A673 (cell line): ENCODE measurements at regions not wholly inside any gene's neighbourhood (a gene's known extent, or its start where the extent isn't known, plus 50 kb on each side); places are given as distances from the start of the nearest gene placed in this dataset.

Experiments
- BruUV-seq: library from RNA; stranded (reverse); fragments of 400-500 nt; replicated peaks from 2 replicates; lab custom pipeline; 2021; lab: Mats Ljungman, UMichigan
- CTCF ChIA-PET: fragments of 300-600 bp; sonication (Branson Sonifier 250); formaldehyde crosslinking; loops from one replicate; lab custom pipeline; 2022; ENCODE audit warnings: antibody characterized with exemption; lab: Charles Lee
- POLR2A ChIA-PET: fragments of 300-600 bp; sonication (Branson Sonifier 250); formaldehyde crosslinking; loops from one replicate; lab custom pipeline; 2022; ENCODE audit warnings: antibody characterized with exemption; ENCODE audit not compliant: low non-redundant PET; lab: Charles Lee
- DNase-seq: peaks from one replicate; pipeline ENCODE4 v3.0.0-alpha.2; 2015; ENCODE audit warnings: low spot score
- H3K27ac ChIP-seq: fragments of 200-600 bp; sonication (generic); 2 replicates; pipeline ENCODE4 v1.5.1; 2016; ENCODE audit warnings: mixed run types, low read depth, mild to moderate bottlenecking, mixed read lengths, antibody characterized with exemption, low read length; ENCODE audit not compliant: poor library complexity, severe bottlenecking
- H3K27me3 ChIP-seq: fragments of 200-600 bp; sonication (generic); replicated peaks from 2 replicates; pipeline ENCODE4 v1.6.1; 2017; ENCODE audit warnings: mixed run types, low read depth, mild to moderate bottlenecking, mixed read lengths, antibody characterized with exemption, low read length; ENCODE audit not compliant: insufficient read depth, poor library complexity
- H3K36me3 ChIP-seq: fragments of 200-600 bp; sonication (generic); 2 replicates; pipeline ENCODE4 v1.6.1; 2016; ENCODE audit warnings: mixed run types, mild to moderate bottlenecking, mixed read lengths, antibody characterized with exemption, low read length; ENCODE audit not compliant: insufficient read depth, poor library complexity, severe bottlenecking
- H3K4me1 ChIP-seq: fragments of 200-600 bp; sonication (generic); 2 replicates; pipeline ENCODE4 v1.6.1; 2017; ENCODE audit warnings: mixed run types, mild to moderate bottlenecking, mixed read lengths, antibody characterized with exemption, low read length; ENCODE audit not compliant: insufficient read depth, poor library complexity, severe bottlenecking
- H3K4me3 ChIP-seq: fragments of 200-600 bp; sonication (generic); 2 replicates; pipeline ENCODE4 v1.5.1; 2016; ENCODE audit warnings: low read depth, mixed run types, mild to moderate bottlenecking, mixed read lengths, low read length; ENCODE audit not compliant: poor library complexity, severe bottlenecking
- H3K9me3 ChIP-seq: fragments of 200-600 bp; sonication (generic); 2 replicates; pipeline ENCODE4 v1.6.1; 2016; ENCODE audit warnings: mixed run types, low read depth, mild to moderate bottlenecking, mixed read lengths, antibody characterized with exemption, low read length; ENCODE audit not compliant: poor library complexity, severe bottlenecking
- EZH2 ChIP-seq: fragments of 200-600 bp; sonication (generic); IDR thresholded peaks from 2 replicates; pipeline ENCODE4 v1.6.1; 2017; ENCODE audit warnings: borderline replicate concordance, low read depth, mild to moderate bottlenecking, mixed read lengths, antibody characterized with exemption, low read length; ENCODE audit not compliant: poor library complexity, severe bottlenecking
- intact Hi-C: fragments of 100-400 bp; cut with micrococcal nuclease; formaldehyde crosslinking; loops from one replicate; pipeline ENCODE4 v1.10.0; 2022; ENCODE audit not compliant: unreplicated experiment
- TF ChIP-seq, protein P1 (sequence below): fragments of 300-800, 200-600 bp; sonication (generic); conservative IDR thresholded peaks from 2 replicates; pipeline ENCODE4 v1.5.1; 2017; ENCODE audit warnings: low read depth, mild to moderate bottlenecking, antibody characterized with exemption, low read length, moderate library complexity, mixed read lengths

DNA sequence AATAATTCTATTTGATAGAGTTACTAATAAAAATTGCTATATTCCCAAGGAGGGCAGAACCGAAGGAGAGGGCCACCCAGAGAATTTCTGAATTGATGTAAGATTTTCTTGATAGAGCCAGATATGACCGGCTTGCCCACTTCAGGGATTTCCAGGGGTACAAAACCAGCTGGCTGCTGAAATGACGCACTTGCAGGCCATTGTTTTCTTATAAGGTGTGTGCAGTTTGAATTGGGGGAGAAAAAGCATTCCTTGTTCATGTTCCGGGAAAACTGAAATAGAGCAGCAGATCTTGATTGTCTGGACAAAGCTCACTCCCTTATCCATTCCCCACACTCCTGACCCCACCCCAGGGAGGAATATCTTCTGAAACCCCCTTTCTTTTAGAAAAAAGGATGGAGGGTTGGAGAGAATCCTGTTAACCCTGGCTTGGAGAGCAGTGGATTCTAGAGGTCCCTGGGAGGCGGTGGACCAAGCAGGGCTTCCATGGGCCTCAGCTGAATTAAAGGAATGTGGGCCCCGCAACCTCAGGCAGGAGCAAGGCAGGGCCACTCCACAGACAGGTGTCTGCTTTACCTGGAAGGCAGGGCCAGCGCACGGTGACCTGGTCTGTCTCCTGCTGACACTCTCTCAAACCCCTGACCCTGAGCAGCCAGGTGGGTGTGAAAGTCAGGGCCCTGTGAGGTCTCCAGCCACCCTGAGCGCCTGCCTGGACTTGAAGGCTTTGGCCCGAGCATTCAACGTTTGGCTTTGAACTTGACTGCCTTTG is 96.4 kb downstream of the TMEM170B start:
- POLR2A ChIA-PET = no interaction called here
- Histone ChIP-seq H3K36me3 (no peaks in the 10 kb centered on the region), H3K4me1 (no peaks in the 10 kb centered on the region), H3K27ac (no peak overlapping the region), H3K27me3 (no peaks in the 10 kb centered on the region), H3K4me3 (no peak overlapping the region), H3K9me3 (no peaks in the 10 kb centered on the region)
- intact Hi-C loops = no loop called here
- CTCF ChIA-PET = interaction anchor here (0.6 kb wide), 1 partner anchor 483 kb away, joined by 7 read pairs; no protein-coding TSS in a partner anchor
- no peak for TF ChIP-seq EZH2
- TF ChIP-seq, protein P1, sequence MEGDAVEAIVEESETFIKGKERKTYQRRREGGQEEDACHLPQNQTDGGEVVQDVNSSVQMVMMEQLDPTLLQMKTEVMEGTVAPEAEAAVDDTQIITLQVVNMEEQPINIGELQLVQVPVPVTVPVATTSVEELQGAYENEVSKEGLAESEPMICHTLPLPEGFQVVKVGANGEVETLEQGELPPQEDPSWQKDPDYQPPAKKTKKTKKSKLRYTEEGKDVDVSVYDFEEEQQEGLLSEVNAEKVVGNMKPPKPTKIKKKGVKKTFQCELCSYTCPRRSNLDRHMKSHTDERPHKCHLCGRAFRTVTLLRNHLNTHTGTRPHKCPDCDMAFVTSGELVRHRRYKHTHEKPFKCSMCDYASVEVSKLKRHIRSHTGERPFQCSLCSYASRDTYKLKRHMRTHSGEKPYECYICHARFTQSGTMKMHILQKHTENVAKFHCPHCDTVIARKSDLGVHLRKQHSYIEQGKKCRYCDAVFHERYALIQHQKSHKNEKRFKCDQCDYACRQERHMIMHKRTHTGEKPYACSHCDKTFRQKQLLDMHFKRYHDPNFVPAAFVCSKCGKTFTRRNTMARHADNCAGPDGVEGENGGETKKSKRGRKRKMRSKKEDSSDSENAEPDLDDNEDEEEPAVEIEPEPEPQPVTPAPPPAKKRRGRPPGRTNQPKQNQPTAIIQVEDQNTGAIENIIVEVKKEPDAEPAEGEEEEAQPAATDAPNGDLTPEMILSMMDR = no peak
- DNase-seq = no peak
- BruUV-seq = no TSS peak

GRCh38 chr6:11634948-11635347 is 97.4 kb downstream of the TMEM170B start:
- TF ChIP-seq, protein P1 = no peak
- no peak for TF ChIP-seq EZH2
- Histone ChIP-seq H3K9me3 (no peaks in the 10 kb centered on the region), H3K27me3 (no peaks in the 10 kb centered on the region), H3K4me1 (no peaks in the 10 kb centered on the region), H3K36me3 (no peaks in the 10 kb centered on the region), H3K27ac (no peak overlapping the region), H3K4me3 (no peak overlapping the region)
- no peak for DNase-seq
- ChIA-PET CTCF (no interaction called here), POLR2A (no interaction called here)
- no TSS peak for BruUV-seq
- intact Hi-C loops = no loop called here

DNA sequence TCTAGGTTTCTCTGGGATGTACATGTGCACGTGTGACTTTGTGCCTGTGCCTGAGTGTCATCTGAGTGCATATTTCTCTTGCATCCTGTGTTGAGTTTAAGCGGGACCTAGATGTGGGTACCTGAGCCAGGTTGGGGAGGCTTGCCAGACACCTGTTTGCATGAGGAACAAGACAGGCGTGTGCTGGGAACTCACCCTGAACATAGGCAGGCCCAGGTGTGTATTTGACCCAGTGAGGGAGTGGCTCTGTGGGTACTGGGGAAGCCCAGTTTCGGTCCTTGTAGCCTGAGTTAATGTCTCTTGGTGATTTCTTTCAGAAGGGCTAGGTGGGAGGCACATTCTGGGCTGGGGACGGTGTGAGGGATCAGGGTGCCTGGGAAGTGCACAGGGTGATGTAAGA is 98.6 kb downstream of the TMEM170B start:
- intact Hi-C loops = no loop called here
- ChIA-PET CTCF (no interaction called here), POLR2A (no interaction called here)
- BruUV-seq = no TSS peak
- Histone ChIP-seq H3K27me3 (no peaks in the 10 kb centered on the region), H3K4me1 (no peaks in the 10 kb centered on the region), H3K4me3 (no peak overlapping the region), H3K9me3 (no peaks in the 10 kb centered on the region), H3K36me3 (no peaks in the 10 kb centered on the region), H3K27ac (no peak overlapping the region)
- TF ChIP-seq, protein P1 = no peak
- TF ChIP-seq EZH2 = no peak
- DNase-seq = no peak
